ENCODE measurements at regions not wholly inside any gene's neighbourhood (a gene's known extent, or its start where the extent isn't known, plus 50 kb on each side); places are given as distances from the start of the nearest gene placed in this dataset.

DNA sequence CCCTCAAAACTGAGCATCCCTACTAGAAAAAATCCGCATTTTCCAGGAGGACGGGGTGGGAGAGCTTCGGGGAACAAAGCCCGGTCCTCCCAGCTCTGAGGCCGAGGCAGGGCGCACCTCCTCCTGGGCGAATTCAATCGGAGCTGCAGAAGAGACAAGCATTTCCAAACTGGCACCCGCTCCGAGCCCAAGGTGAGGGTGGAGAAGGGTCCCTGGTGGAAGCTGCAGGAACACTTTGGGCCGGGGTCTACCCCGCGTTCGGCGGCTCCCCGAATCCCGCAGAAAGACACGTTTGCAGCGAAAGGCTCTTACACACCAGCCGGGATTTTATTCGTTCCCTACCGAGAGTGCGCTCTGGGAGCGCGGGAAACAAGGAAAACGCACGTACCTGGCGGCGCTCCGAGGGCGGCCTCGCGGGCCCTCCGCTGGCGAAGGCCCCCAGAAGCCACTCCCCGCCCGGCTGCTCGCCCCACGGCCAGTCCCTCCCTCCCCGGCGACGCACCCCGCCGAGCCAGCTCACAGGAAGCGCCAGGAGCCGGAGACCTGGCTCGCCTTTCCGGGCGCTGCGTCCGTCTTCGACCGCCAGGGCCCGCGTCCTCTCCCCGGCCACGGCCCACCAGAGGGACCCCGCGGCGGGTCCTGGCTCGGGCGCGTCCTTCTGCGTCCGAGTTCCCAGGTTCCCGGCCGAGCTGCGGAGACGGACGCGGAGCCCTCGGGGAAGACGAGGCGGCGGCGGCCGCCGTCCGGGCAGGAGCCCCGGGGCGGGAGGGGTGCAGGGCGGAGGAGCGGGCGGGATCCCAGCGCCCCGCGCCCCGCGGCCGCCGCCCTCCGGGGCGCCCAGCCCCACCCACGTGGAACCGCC is 49.8 kb upstream of the BAHCC1 start:
- DNase-seq (ENCODE audit: low spot score) = peak; percentile 90

Measured in D341Med (cell line).